ENCODE measurements at regions not wholly inside any gene's neighbourhood (a gene's known extent, or its start where the extent isn't known, plus 50 kb on each side); places are given as distances from the start of the nearest gene placed in this dataset.

DNA sequence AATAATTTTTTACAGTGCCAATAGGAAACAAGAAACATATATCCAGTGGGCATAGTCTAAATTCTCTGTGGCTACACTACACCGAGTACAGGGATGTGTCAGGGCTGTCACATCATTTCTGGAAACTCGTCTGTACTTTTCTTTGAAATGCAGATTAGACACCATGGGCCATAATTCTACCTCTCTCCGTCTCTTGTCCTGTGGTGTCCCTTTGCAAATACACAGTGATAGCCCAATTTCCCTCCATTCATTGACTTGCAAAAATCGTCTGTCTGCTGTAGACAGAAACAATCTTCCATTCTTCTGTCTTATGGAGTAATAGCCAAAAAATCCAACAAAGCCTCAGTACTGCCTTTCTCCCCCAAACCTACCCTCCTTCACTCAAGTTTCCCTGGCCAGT lies 487.1 kb upstream of the ANO3 start:
- no peaks in the 10 kb centered on the region for H4K20me1 ChIP-seq (ENCODE audit: insufficient read depth, low read length)
- no peaks in the 10 kb centered on the region for H3K9me3 ChIP-seq (ENCODE audit: low read length)
- no peak for DNase-seq (ENCODE audit: low spot score)
- H3K4me2 ChIP-seq (ENCODE audit: low read length) = no peak overlapping the region
- TF ChIP-seq, protein P1, sequence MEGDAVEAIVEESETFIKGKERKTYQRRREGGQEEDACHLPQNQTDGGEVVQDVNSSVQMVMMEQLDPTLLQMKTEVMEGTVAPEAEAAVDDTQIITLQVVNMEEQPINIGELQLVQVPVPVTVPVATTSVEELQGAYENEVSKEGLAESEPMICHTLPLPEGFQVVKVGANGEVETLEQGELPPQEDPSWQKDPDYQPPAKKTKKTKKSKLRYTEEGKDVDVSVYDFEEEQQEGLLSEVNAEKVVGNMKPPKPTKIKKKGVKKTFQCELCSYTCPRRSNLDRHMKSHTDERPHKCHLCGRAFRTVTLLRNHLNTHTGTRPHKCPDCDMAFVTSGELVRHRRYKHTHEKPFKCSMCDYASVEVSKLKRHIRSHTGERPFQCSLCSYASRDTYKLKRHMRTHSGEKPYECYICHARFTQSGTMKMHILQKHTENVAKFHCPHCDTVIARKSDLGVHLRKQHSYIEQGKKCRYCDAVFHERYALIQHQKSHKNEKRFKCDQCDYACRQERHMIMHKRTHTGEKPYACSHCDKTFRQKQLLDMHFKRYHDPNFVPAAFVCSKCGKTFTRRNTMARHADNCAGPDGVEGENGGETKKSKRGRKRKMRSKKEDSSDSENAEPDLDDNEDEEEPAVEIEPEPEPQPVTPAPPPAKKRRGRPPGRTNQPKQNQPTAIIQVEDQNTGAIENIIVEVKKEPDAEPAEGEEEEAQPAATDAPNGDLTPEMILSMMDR (conservative IDR thresholded peaks at IDR 0.05; ENCODE audit: low read length) = no peak
- no peak for TF ChIP-seq EZH2phosphoT487 (IDR thresholded peaks at IDR 0.05; ENCODE audit: borderline replicate concordance, low read depth, low read length)
- H3K9me2 ChIP-seq (ENCODE audit: insufficient read depth, low read length) = no peaks in the 10 kb centered on the region
- no peak overlapping the region for H3K27ac ChIP-seq (ENCODE audit: low read depth, low read length, poor library complexity, severe bottlenecking)
- no peaks in the 10 kb centered on the region for H3K4me1 ChIP-seq (ENCODE audit: insufficient read depth, low read length, poor library complexity, severe bottlenecking)
- no peak overlapping the region for H3K4me3 ChIP-seq (ENCODE audit: low read depth, low read length, poor library complexity, severe bottlenecking)
- BruUV-seq (replicated peaks) = no TSS peak
- H3K36me3 ChIP-seq (ENCODE audit: insufficient read depth, low read length) = no peaks in the 10 kb centered on the region
- no peak overlapping the region for H2AFZ ChIP-seq (ENCODE audit: low read length)
- intact Hi-C loops (cut with micrococcal nuclease; ENCODE audit: unreplicated experiment) = no loop called here
- POLR2A ChIA-PET = no interaction called here
- H3K79me2 ChIP-seq (ENCODE audit: insufficient read depth, low read depth, low read length) = no peaks in the 10 kb centered on the region
- CTCF ChIA-PET (ENCODE audit: unreplicated experiment) = no interaction called here

DNA sequence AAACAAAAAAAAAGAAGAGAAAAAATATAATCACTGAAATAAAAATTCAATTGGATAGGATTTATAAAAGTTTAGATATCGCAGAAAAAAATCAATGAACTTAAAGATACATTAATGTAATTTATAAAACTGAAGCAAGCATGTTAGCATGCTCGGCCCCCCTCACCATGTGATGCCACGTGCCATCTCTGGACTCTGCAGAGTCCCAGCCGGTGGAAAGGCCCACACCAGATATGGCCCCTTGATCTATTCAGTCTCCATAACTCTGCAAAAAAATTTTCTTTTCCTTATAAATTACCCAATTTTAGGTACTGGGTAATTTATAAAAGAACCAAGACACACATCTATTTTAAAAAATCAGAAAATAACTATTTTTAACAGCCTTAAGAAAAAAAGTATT lies 476.0 kb upstream of the ANO3 start:
- H3K4me3 ChIP-seq (ENCODE audit: low read depth, low read length, poor library complexity, severe bottlenecking) = no peak overlapping the region
- no peaks in the 10 kb centered on the region for H3K36me3 ChIP-seq (ENCODE audit: insufficient read depth, low read length)
- no peak overlapping the region for H3K4me2 ChIP-seq (ENCODE audit: low read length)
- BruUV-seq (replicated peaks) = no TSS peak
- no peaks in the 10 kb centered on the region for H3K4me1 ChIP-seq (ENCODE audit: insufficient read depth, low read length, poor library complexity, severe bottlenecking)
- TF ChIP-seq EZH2phosphoT487 (IDR thresholded peaks at IDR 0.05; ENCODE audit: borderline replicate concordance, low read depth, low read length) = no peak
- TF ChIP-seq, protein P1 (conservative IDR thresholded peaks at IDR 0.05; ENCODE audit: low read length) = no peak
- no peaks in the 10 kb centered on the region for H3K9me3 ChIP-seq (ENCODE audit: low read length)
- no peak overlapping the region for H3K27ac ChIP-seq (ENCODE audit: low read depth, low read length, poor library complexity, severe bottlenecking)
- no peaks in the 10 kb centered on the region for H4K20me1 ChIP-seq (ENCODE audit: insufficient read depth, low read length)
- H3K9me2 ChIP-seq (ENCODE audit: insufficient read depth, low read length) = no peaks in the 10 kb centered on the region
- DNase-seq (ENCODE audit: low spot score) = no peak
- H3K79me2 ChIP-seq (ENCODE audit: insufficient read depth, low read depth, low read length) = no peaks in the 10 kb centered on the region
- CTCF ChIA-PET (ENCODE audit: unreplicated experiment) = no interaction called here
- intact Hi-C loops (cut with micrococcal nuclease; ENCODE audit: unreplicated experiment) = no loop called here
- H2AFZ ChIP-seq (ENCODE audit: low read length) = no peak overlapping the region
- POLR2A ChIA-PET = interaction anchor here (0.7 kb wide), 1 partner anchor 192 kb away, joined by 3 read pairs; no protein-coding TSS in a partner anchor

DNA sequence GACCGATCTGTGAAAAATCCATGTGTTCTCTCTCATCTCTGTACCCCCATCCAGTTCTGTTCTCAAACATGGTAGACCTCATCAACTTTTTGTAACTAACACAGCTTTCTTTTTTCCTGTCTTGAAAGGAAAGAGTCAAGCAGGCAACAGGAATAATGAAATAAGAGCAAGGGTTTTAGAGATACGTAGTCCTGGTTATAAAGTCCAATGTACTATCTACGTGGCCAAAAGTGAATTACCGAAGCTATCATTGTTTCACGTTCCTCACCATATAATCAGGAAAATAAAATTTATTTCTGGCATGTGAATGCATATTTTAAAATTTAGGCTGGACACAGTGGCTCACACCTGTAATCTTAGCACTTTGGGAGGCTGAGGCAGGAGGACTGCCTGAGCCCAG lies 472.2 kb upstream of the ANO3 start:
- intact Hi-C loops (cut with micrococcal nuclease; ENCODE audit: unreplicated experiment) = no loop called here
- BruUV-seq (replicated peaks) = no TSS peak
- Histone ChIP-seq H3K27ac (ENCODE audit: low read depth, low read length, poor library complexity, severe bottlenecking) (no peak overlapping the region), H3K9me2 (ENCODE audit: insufficient read depth, low read length) (no peaks in the 10 kb centered on the region), H3K4me2 (ENCODE audit: low read length) (no peak overlapping the region), H2AFZ (ENCODE audit: low read length) (no peak overlapping the region), H3K79me2 (ENCODE audit: insufficient read depth, low read depth, low read length) (no peaks in the 10 kb centered on the region), H3K4me1 (ENCODE audit: insufficient read depth, low read length, poor library complexity, severe bottlenecking) (no peaks in the 10 kb centered on the region), H3K36me3 (ENCODE audit: insufficient read depth, low read length) (no peaks in the 10 kb centered on the region), H3K9me3 (ENCODE audit: low read length) (no peaks in the 10 kb centered on the region), H4K20me1 (ENCODE audit: insufficient read depth, low read length) (no peaks in the 10 kb centered on the region), H3K4me3 (ENCODE audit: low read depth, low read length, poor library complexity, severe bottlenecking) (no peak overlapping the region)
- TF ChIP-seq, protein P1 (conservative IDR thresholded peaks at IDR 0.05; ENCODE audit: low read length) = no peak
- TF ChIP-seq EZH2phosphoT487 (IDR thresholded peaks at IDR 0.05; ENCODE audit: borderline replicate concordance, low read depth, low read length) = no peak
- DNase-seq (ENCODE audit: low spot score) = no peak
- ChIA-PET CTCF (ENCODE audit: unreplicated experiment) (no interaction called here), POLR2A (no interaction called here)
